ENCODE measurements at regions not wholly inside any gene's neighbourhood (a gene's known extent, or its start where the extent isn't known, plus 50 kb on each side); places are given as distances from the start of the nearest gene placed in this dataset.

DNA sequence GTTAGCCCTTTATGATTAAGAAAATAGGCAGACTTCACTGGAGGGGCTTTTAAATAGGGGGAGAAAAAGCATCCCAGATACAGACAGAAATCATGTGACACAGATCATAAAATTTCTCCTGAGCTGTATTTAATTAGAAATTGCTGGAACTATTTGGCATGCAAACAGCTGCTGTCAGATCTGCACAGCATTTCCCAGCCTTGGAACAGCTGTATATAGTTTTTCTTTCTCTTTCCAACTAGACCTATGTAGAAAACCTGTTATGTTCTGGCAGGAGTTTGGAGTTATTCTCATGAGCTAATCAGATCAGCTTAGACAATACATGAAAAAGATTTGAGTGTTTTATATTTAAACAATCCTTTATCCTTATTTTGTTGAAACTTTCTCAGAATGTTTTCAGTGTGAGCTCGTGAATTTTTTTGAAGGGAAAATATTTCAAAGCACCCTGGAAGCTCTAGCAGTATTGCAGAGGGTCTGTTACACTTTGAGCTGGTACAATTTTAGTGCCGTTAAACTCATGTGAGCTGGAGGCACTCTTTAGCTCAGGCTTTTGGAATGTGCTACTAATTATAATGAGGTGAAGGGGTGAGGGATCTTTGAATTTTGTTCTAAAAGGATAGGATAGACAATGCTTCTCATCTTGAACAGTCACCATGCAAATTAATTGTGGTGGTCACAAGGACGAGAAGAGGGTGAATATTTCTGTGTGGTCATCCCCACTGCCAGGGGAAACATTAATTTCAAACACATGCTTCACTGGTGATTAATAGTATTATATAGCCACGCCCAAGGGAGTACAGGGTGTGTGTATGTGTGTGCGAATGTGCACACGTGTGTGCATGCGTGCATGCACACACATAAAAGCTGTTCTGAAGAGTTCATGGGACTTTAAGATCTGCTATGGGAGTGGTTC lies 239.4 kb upstream of the FBXL7 start:
- DNase-seq, result no peak

DNA sequence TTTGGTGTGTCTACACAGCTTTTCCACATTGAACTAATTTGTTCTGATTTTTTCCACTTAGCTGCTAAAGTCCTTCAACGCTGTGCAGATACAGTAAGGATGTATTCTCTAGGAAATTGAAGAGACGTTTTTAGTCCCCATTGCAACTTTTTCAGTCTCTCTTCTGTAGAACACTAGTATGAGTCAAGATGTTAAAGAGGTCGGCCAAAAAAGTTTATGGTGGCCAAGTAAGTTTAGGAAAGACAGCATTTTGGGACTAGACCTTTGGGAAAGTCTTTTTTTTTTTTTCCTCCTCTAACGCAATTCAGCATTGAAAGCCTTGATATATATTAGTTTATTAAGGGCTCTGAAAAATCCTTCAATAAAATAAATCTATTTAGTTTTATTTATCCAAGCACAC lies 243.5 kb upstream of the FBXL7 start:
- DNase-seq, result no peak

DNA sequence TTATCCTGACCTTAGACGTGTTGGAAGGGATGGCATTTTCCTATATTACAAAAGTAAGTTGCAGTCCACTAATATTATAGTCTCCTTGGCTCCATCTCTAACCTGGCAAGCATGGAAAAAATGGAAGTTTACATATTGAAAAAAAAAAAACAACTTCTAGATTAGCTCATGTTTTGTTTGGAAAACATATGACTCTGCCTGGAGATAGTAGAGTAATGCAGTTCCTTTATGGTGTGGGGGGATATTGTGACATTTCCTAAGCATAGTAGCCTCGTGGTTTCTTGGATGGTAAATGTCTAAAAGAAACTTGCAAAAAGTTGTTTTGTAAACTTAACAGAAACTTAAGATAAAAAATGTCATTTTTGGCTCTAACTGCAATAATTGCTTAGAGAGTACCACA lies 244.4 kb upstream of the FBXL7 start:
- no peak for DNase-seq

GRCh38 chr5:15254607-15255006 lies 245.4 kb upstream of the FBXL7 start:
- DNase-seq, result no peak

DNA sequence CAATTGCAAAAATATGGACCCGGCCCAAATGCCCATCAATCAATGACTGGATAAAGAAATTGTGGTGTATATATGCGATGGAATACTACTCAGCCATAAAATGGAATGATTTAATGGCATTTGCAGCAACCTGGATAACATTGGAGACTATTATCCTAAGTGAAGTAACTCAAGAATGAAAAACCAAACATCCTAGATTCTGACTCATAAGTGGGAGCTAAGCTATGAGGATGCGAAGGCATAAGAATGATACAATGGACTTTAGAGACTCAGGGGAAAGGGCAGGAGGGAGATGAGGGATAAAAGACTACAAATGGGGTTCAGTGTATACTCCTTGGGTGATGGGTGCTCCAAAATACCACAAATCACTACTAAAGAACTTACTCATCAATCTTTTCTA lies 247.6 kb upstream of the FBXL7 start:
- no peak for DNase-seq

DNA sequence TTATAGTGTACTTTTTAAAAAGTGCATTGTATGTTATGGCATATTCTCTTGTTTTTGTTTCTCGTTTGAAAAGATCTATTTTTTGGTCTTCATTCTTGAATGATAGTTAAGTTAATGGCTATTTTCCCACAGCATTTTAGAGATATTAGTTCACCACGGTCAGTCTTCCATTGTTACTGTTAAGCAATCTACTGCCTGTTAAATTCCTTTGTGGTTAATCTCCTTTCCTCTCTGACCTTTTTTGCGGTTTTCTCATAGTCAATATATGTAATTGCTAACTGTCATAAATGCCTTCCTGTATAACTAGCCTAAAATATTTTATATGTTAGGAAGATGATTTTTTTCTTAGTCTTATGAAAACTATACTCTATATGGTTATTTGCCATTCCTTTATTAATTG lies 250.8 kb upstream of the FBXL7 start:
- no peak for DNase-seq

DNA sequence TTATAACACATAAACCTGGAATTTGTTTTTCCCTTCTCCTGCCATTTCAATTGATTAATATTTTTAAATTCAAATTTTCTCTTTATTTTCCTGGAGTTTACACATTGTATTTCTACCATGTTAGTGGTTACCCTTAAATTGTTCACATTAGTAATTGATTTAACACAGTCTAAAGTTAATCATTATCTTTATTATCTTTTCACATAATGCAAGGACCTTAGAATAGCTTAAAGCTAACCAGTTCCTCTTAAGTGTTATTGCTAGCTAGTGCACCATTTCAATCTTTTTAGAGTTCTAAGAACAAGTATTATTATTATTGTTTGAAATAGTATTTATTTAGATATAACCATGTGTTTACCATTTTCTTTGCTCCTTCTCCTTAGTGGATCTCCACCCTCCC lies 251.2 kb upstream of the FBXL7 start:
- no peak for DNase-seq

DNA sequence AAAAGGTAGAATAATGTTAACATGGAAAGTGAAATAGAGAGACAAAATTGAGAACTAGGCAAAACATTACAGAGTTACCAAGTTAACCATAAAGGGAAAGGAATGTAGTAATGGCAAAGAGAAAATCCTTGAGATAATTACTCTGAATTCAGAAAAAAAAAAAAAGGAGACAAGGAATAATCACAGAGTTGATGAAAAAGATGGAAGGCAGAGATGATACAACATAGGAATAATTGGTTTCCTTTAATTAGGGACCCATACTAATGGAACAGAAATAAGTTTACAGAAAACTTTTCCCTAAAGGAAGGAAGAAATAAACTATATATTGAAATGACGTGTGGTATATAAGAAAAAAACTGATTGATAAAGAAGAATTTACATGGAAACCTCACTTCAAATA lies 254.1 kb upstream of the FBXL7 start:
- no peak for DNase-seq

DNA sequence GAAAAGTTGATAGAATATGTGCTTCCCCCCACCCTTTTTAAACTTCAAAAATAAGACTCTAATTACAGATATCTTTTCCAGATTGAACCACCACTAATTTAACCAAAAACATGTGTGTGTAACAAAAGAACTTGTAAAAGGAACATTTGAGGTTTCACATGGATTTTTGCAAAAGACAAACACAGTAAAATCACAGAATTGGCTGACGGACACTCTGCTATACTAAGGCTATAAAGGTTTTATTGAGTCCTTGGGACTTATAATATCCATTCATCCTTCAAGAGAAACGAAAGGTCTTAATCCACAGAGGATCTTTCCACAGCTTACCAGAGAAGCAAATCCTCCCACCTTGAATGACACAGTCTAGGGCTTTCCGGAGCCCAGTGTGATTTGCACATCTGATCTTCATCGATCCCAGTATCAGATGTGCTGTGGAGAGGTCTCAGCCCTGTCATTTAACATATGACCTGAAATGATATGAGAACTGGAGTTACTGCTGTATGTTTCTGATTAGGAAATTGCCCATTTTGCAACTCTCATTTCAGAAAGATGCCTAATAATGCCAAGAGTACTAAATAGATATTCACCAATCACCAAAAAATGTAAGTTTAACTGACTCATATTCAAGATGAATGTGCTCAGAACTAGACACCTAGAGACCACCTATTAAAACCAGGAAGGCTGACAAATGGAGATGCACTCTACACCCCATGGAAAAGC lies 256.5 kb upstream of the FBXL7 start:
- DNase-seq, result no peak

DNA sequence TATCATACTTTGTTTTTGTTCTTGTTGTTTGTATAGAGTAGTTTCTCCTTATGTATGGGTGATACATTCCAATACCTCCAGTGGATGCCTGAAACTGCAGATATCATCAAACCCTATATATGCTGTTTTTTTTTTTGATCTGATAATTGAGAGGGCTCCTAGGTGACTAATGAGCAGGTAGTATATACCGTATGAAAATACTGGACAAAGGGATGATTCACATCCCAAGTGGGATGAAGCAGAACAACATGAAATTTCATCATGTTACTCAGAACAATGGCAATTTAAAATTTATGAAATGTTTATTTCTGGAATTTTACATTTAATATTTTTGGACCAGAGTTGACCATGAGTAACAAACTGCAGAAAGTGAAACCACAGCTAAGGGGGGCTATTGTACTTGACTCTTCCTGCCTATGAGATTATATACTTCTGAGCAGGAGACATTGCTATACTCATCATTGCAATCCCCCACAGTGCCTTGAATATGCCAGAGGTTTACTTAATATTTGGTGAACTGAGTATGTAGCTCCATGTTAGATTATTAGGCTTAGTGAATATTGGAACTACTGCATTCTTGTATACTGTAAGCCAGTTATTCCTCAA lies 258.7 kb upstream of the FBXL7 start:
- no peak for DNase-seq

- no peak for DNase-seq
These were observed 262.0 kb upstream of the FBXL7 start for GRCh38 chr5:15238006-15238405.

DNA sequence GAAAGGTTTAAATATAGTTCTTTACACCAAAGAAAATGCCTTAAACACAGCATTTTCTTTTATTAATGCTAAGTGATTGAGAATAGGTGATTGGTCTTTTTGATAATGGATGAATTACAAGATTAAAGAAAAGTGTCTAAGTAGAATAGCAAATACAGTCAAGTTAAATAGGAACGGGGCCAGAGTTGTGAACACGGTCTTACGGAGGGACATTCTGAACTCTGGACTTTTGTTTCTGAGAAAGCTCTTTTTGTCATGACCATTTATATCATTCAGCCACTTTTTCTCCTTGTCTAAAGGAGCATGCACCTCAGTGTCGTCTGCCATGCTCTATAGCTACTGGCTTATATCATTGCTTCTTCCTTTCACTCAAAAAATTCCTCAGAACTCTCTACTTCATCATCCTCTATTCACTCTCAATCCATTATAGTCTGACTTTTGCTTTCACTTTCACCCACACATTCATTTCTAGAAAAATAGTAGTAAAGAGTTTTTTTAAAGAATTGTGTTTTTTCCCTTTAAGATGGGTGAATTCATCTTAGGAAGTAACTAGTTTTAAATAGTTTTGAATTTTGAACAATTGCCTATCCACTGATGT lies 263.0 kb upstream of the FBXL7 start:
- DNase-seq, result no peak

DNA sequence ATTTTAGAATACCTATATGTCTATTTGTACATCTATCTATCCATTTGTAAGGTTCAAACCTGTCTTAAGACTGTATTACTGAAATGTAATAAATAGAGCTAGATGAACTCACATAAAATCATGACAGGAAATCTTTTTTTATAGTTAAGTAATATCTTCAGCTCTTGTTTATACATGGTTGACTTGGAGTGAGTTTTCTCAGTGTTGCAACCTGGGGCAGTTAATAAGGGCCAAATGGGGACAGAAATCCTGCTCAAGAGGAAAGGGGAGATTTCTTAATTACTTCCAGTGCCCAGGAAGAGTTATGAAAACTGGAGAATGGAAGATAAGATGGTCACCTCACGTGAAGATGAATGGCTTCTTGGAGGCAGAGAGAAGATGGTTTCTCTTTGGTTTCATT lies 265.1 kb upstream of the FBXL7 start:
- no peak for DNase-seq

GRCh38 chr5:15234366-15234765 lies 265.6 kb upstream of the FBXL7 start:
- DNase-seq, result no peak

DNA sequence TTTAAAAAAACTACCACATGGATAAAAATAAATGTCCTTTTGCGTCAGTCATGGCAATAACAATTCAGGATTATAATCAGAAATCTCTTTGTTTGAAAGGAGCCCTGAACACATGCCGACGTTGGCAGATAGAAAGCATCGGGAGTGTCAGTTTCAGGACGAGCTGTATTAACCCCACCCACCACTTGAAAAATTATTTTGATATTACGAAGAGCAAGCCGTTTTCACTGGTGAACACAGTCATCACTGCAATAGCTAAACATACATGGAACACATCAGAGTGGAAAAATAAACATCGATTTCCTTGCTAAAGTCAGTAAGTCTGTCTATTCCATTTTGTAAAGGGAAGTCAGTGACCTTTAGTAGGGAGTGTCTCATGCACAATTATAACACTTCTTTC lies 266.4 kb upstream of the FBXL7 start:
- no peak for DNase-seq

- no peak for DNase-seq
These were observed 277.8 kb upstream of the FBXL7 start for GRCh38 chr5:15222156-15222555.

DNA sequence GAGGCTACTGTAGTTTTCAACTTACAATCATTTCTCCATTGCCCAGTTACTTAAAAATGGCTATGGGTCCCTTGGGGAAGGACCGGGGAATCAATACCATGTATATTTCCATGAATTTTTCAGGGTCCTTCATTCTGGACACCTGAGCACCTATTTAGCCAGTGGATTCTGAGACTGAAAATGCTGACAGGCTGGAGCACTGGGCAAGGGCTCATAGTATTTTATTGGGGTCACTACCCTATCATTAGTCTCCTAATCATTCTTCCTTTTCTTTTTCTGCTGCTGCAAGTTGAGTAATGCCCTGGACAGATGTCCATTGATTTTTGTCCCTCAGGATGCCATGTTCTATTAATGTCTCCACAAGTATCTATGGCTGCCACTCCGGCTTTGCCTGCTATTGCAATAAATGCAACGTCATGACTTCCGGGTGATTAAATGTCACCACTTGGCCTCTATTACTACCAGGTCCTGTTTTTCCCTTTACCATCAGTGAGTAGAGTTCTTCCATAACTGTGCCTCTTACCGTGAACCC lies 279.3 kb upstream of the FBXL7 start:
- DNase-seq, result no peak

GRCh38 chr5:15215056-15215455 lies 284.9 kb upstream of the FBXL7 start:
- DNase-seq, result no peak

GRCh38 chr5:15214010-15214409 lies 286.0 kb upstream of the FBXL7 start:
- no peak for DNase-seq

DNA sequence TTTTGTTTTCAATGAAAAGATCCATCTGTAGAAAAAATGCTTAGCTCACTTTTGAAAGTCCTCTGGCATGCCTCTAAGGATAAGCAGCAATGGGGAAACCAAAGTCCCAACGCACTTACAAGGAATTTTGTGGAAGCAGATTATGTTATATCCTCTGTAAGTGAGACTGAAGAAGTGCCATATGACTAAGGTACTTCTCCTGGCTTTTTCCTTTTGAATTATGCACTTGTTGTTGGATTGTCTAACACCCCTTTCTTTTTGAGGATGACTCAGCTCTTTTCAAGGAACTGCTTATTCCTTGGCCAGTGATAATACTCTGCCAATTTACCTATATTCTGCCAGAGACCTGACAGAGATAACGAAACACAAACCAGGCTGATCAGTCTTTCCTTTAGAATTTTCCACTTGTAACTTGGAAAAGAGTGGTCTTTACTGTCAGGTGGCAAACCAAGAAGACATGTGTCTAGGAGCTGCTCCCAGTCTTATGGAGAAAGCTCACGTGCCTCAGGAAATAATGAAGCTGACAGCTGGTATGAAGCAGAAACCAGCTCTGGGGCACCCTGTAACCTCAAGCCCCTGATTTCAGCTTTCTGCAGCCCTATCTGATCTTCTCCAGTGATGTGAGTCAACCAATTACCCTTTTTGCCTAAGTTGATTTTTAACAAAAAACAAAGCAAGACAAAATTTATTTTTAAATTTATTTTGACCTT lies 290.8 kb upstream of the FBXL7 start:
- no peak for DNase-seq

- DNase-seq, result no peak
These were observed 293.8 kb upstream of the FBXL7 start for GRCh38 chr5:15206133-15206532.

DNA sequence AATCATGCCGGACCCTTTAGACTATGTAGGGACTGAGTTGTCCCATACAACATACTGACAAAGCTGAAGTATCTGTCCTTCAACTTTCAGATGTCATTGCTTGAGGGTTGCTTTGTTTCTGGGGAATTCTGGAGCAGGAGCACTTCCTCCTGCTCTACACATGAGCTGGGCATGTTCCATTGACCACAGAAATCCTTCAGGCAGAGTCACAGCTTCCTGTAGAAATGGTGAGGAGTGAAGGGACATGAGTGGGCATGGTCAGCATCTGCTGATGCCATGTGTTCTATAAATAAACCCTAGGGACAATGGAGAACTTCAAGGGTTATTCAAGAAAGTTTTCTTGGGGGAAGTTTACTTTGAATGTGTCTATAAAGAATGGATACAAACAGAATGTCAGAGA lies 296.6 kb upstream of the FBXL7 start:
- DNase-seq, result no peak

- no peak for DNase-seq
These were observed 309.0 kb upstream of the FBXL7 start for GRCh38 chr5:15191012-15191411.

Data from activated T-cell treated with anti-CD3 and anti-CD28 coated beads, Interleukin-2, amount 50 U/mL, for 1 hour (primary cell).